ENCODE measurements at regions not wholly inside any gene's neighbourhood (a gene's known extent, or its start where the extent isn't known, plus 50 kb on each side); places are given as distances from the start of the nearest gene placed in this dataset.
"Not testable (repeated sequence)": the region's sequence is repeated elsewhere in the genome, so short reads cannot be mapped to it uniquely, and the experiment has no call there.

- DNase-seq (ENCODE audit: insufficient read length, low spot score): no peak
- no peak for FAIRE-seq
Measured at GRCh38 chr3:192010490-192010889, 549.5 kb downstream of the PYDC2 start.

GRCh38 chr3:192011137-192011536 is 550.2 kb downstream of the PYDC2 start:
- FAIRE-seq: no peak
- DNase-seq (ENCODE audit: insufficient read length, low spot score): no peak

- no peak for DNase-seq (ENCODE audit: insufficient read length, low spot score)
- FAIRE-seq: no peak
Measured at GRCh38 chr3:192013110-192013509, 552.1 kb downstream of the PYDC2 start.

- DNase-seq (ENCODE audit: insufficient read length, low spot score): peak; percentile 15
- peak; percentile 4 for FAIRE-seq
Measured at GRCh38 chr3:192022412-192022811, 561.4 kb downstream of the PYDC2 start.

GRCh38 chr3:192024751-192025150 is 563.8 kb downstream of the PYDC2 start:
- no peak for DNase-seq (ENCODE audit: insufficient read length, low spot score)
- FAIRE-seq: no peak

- FAIRE-seq (no peak), DNase-seq (ENCODE audit: insufficient read length, low spot score) (no peak)
Measured at GRCh38 chr3:192026661-192027060, 565.7 kb downstream of the PYDC2 start.

GRCh38 chr3:192031941-192032340 is 571.0 kb downstream of the PYDC2 start:
- FAIRE-seq (no peak), DNase-seq (ENCODE audit: insufficient read length, low spot score) (no peak)

- FAIRE-seq: no peak
- no peak for DNase-seq (ENCODE audit: insufficient read length, low spot score)
Measured at GRCh38 chr3:192033246-192033645, 572.3 kb downstream of the PYDC2 start.

- DNase-seq (ENCODE audit: insufficient read length, low spot score): no peak
- no peak for FAIRE-seq
Measured at GRCh38 chr3:192038726-192039125, 577.8 kb downstream of the PYDC2 start.

GRCh38 chr3:192039593-192039992 is 578.6 kb downstream of the PYDC2 start:
- no peak for FAIRE-seq
- no peak for DNase-seq (ENCODE audit: insufficient read length, low spot score)

GRCh38 chr3:192040282-192041043 is 579.5 kb downstream of the PYDC2 start:
- DNase-seq (ENCODE audit: insufficient read length, low spot score) (no peak), FAIRE-seq (no peak)

- FAIRE-seq (no peak), DNase-seq (ENCODE audit: insufficient read length, low spot score) (no peak)
Measured at GRCh38 chr3:192042116-192042515, 581.2 kb downstream of the PYDC2 start.

GRCh38 chr3:192054881-192055280 is 593.9 kb downstream of the PYDC2 start:
- FAIRE-seq: no peak
- DNase-seq (ENCODE audit: insufficient read length, low spot score): peak; percentile 5

- FAIRE-seq (no peak), DNase-seq (ENCODE audit: insufficient read length, low spot score) (no peak)
Measured at GRCh38 chr3:192055946-192056345, 595.0 kb downstream of the PYDC2 start.

- FAIRE-seq: no peak
- DNase-seq (ENCODE audit: insufficient read length, low spot score): no peak
Measured at GRCh38 chr3:192057261-192057660, 596.3 kb downstream of the PYDC2 start.

GRCh38 chr3:192060160-192060781 is 599.3 kb downstream of the PYDC2 start:
- DNase-seq (ENCODE audit: insufficient read length, low spot score): no peak
- no peak for FAIRE-seq

- DNase-seq (ENCODE audit: insufficient read length, low spot score): no peak
- FAIRE-seq: no peak
Measured at GRCh38 chr3:192061426-192061825, 600.5 kb downstream of the PYDC2 start.

GRCh38 chr3:192062186-192062585 is 601.2 kb downstream of the PYDC2 start:
- FAIRE-seq: no peak
- DNase-seq (ENCODE audit: insufficient read length, low spot score): no peak

GRCh38 chr3:192063570-192063969 is 602.6 kb downstream of the PYDC2 start:
- no peak for FAIRE-seq
- no peak for DNase-seq (ENCODE audit: insufficient read length, low spot score)

GRCh38 chr3:192064959-192065358 is 604.0 kb downstream of the PYDC2 start:
- FAIRE-seq (no peak), DNase-seq (ENCODE audit: insufficient read length, low spot score) (no peak)

GRCh38 chr3:192066253-192066652 is 605.3 kb downstream of the PYDC2 start:
- not testable (repeated sequence) for FAIRE-seq; DNase-seq (ENCODE audit: insufficient read length, low spot score)
